Aorta (tissue), 5 donors: ENCODE measurements at regions not wholly inside any gene's neighbourhood (a gene's known extent, or its start where the extent isn't known, plus 50 kb on each side); places are given as distances from the start of the nearest gene placed in this dataset.

Experiments
- ATAC-seq: fragments of 200-7000 bp; cut with Tn5 transposase; one replicate; pipeline ENCODE4 v1.9.1; 2022; ENCODE audit warnings: moderate library complexity; ENCODE audit not compliant: low FRiP score
- DNase-seq, 2 donors: peaks; one replicate each; pipeline ENCODE4 v3.0.0-alpha.2; 2020
- H3K27ac ChIP-seq, 2 donors: one replicate each; pipeline ENCODE4 v1.5.1; 2013; ENCODE audit warnings: low read length in 2 of 2, mild to moderate bottlenecking in 2 of 2, moderate library complexity in 2 of 2, control low read depth in 1 of 2, inconsistent platforms in 1 of 2, low read depth in 1 of 2
- H3K27me3 ChIP-seq, 2 donors: one replicate each; pipeline ENCODE4 v1.6.1; 2013; ENCODE audit warnings: control low read depth in 1 of 2, low read length in 1 of 2, mild to moderate bottlenecking in 1 of 2, moderate library complexity in 1 of 2; ENCODE audit not compliant: insufficient read depth in 2 of 2, control insufficient read depth in 1 of 2
- H3K36me3 ChIP-seq, 2 donors: one replicate each; pipeline ENCODE4 v1.6.1; 2013; ENCODE audit warnings: control low read depth in 1 of 2, low read length in 1 of 2, mild to moderate bottlenecking in 1 of 2; ENCODE audit not compliant: insufficient read depth in 2 of 2, control insufficient read depth in 1 of 2
- H3K4me1 ChIP-seq, 2 donors: one replicate each; pipeline ENCODE4 v1.6.1; 2013; ENCODE audit warnings: low read length in 2 of 2, control low read depth in 1 of 2, mild to moderate bottlenecking in 1 of 2, moderate library complexity in 1 of 2; ENCODE audit not compliant: insufficient read depth in 2 of 2, control insufficient read depth in 1 of 2
- H3K4me3 ChIP-seq, 2 donors: one replicate each; pipeline ENCODE4 v1.5.1; 2013; ENCODE audit warnings: low read length in 2 of 2, control low read depth in 1 of 2, mild to moderate bottlenecking in 1 of 2
- H3K9me3 ChIP-seq: one replicate; pipeline ENCODE4 v1.6.1; 2013; ENCODE audit warnings: mild to moderate bottlenecking, low read length; ENCODE audit not compliant: control insufficient read depth
- WGBS, 2 donors: extraction: QIAGEN DNeasy Blood & Tissue Kit; methylation state at CpG; one replicate each; pipeline ENCODE4 v1.1.7; 2013; 5-methylcytosine and 5-hydroxymethylcytosine counted together
- intact Hi-C, 2 donors: fragments of 100-400 bp; cut with DNase I; formaldehyde crosslinking; loops; one replicate each; pipeline versions ENCODE4 v1.14.2 to v1.15.0; 2022
- donor health status: healthy with polysubstance abuse.
- donor health status: Bipolar disorder and iron deficiency.
- donor health status: DM: no; HTN: no; CAD: no.
- donor health status: DM: no; HTN: no; CAD: no.
- donor health status: DM: yes; HTN: yes; CAD: no.

DNA sequence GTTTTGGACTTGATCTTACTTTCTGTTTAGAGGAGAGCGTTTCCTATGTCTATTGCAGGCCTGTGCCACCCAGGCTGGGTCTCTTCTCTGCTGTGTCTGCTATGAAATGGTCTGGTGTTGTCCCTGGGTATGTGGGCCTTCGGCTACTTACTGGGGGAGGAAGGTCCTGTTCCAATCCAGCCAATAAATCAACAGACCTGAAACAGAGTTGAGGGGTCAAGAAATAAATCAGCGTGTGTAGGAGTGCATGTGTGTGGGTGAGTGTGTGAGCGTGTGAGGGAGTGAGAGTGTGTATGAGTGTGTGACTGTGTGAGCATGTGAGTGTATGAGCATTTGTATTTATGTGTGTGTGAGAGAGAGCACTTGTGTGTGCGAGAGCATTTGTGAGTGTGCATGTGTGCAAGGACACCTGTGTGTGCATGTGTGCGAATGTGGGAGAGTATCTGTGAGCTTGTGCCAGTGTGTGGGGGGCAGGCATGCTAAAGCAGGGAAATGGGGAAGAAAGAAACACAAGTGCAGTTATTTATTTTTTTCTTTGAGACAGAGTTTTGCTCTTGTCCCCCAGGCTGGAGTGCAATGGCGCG, 86.3 kb upstream of the PMEPA1 start:
- no peaks in the 10 kb centered on the region for H3K27me3 ChIP-seq
- DNase-seq: peak in 1 of 2 donors; percentile 9
- no peaks in the 10 kb centered on the region for H3K4me1 ChIP-seq
- 83 to 86% methylated on average over 8 of the region's 8 CpGs for WGBS, 2 donors
- no peaks in the 10 kb centered on the region for H3K9me3 ChIP-seq
- no peak overlapping the region for H3K4me3 ChIP-seq
- intact Hi-C loops: no loop called here
- no peak for ATAC-seq
- H3K27ac ChIP-seq: no peak overlapping the region
- no peaks in the 10 kb centered on the region for H3K36me3 ChIP-seq

- WGBS, 2 donors: 59 to 64% methylated on average over 6 of the region's 6 CpGs
- no peaks in the 10 kb centered on the region for H3K4me1 ChIP-seq
- H3K4me3 ChIP-seq: no peak overlapping the region
- no peak for ATAC-seq
- no peaks in the 10 kb centered on the region for H3K27me3 ChIP-seq
- DNase-seq: peak in 1 of 2 donors; percentile 45
- no peaks in the 10 kb centered on the region for H3K36me3 ChIP-seq
- intact Hi-C loops: no loop called here
- H3K27ac ChIP-seq: no peak overlapping the region
- no peaks in the 10 kb centered on the region for H3K9me3 ChIP-seq
Measured at GRCh38 chr20:57795342-57795697, 85.5 kb upstream of the PMEPA1 start.

GRCh38 chr20:57794600-57795341, 85.0 kb upstream of the PMEPA1 start:
- Histone ChIP-seq H3K27me3 (no peaks in the 10 kb centered on the region), H3K4me3 (no peak overlapping the region), H3K9me3 (no peaks in the 10 kb centered on the region), H3K4me1 (no peaks in the 10 kb centered on the region), H3K27ac (no peak overlapping the region), H3K36me3 (no peaks in the 10 kb centered on the region)
- intact Hi-C loops: no loop called here
- peak in 1 of 2 donors; percentile 47 for DNase-seq
- 90 to 92% methylated on average over 21 of the region's 21 CpGs for WGBS, 2 donors
- no peak for ATAC-seq

- Histone ChIP-seq H3K9me3 (no peaks in the 10 kb centered on the region), H3K4me3 (no peak overlapping the region), H3K4me1 (no peaks in the 10 kb centered on the region), H3K36me3 (no peaks in the 10 kb centered on the region), H3K27me3 (no peaks in the 10 kb centered on the region), H3K27ac (no peak overlapping the region)
- no peak for DNase-seq
- intact Hi-C loops: no loop called here
- WGBS, 2 donors: 96 to 98% methylated on average over 7 of the region's 7 CpGs
- ATAC-seq: no peak
Measured at GRCh38 chr20:57794036-57794435, 84.2 kb upstream of the PMEPA1 start.

DNA sequence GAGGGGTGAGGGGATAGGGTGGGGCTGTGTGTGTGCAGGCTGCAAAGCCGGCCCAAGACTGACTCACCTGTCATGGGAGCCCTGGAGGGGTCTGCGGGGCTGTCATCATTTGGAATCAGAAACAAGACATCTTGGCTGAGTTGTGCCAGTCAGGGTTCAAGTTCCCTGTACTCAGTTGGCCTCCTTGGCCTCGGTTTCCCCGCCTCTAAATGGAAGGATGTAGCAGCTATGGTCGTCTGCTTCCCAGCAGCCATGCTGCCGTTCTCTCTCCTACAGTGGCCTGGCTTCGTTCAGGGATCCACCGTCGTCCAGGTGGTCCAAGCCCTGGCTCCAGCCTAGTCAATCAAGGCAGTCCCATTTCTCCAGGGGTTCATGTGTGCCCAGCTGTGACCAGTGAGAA, 83.6 kb upstream of the PMEPA1 start:
- Histone ChIP-seq H3K36me3 (no peaks in the 10 kb centered on the region), H3K9me3 (no peaks in the 10 kb centered on the region), H3K4me3 (no peak overlapping the region), H3K27me3 (no peaks in the 10 kb centered on the region), H3K27ac (no peak overlapping the region), H3K4me1 (no peaks in the 10 kb centered on the region)
- 96% methylated on average over 9 of the region's 9 CpGs for WGBS, 2 donors
- ATAC-seq (no peak), DNase-seq (peak in 1 of 2 donors; percentile 52)
- intact Hi-C loops: no loop called here

- no peak for ATAC-seq
- intact Hi-C loops: no loop called here
- Histone ChIP-seq H3K4me1 (no peaks in the 10 kb centered on the region), H3K27ac (no peak overlapping the region), H3K27me3 (no peaks in the 10 kb centered on the region), H3K36me3 (no peaks in the 10 kb centered on the region), H3K4me3 (no peak overlapping the region), H3K9me3 (no peaks in the 10 kb centered on the region)
- 88 to 91% methylated on average over 20 of the region's 20 CpGs for WGBS, 2 donors
- DNase-seq: peak in 1 of 2 donors; percentile 46
Measured at GRCh38 chr20:57792386-57793080, 82.7 kb upstream of the PMEPA1 start.

GRCh38 chr20:57791966-57792365, 82.2 kb upstream of the PMEPA1 start:
- Histone ChIP-seq H3K4me1 (no peaks in the 10 kb centered on the region), H3K27ac (no peak overlapping the region), H3K36me3 (no peaks in the 10 kb centered on the region), H3K9me3 (no peaks in the 10 kb centered on the region), H3K4me3 (no peak overlapping the region), H3K27me3 (no peaks in the 10 kb centered on the region)
- DNase-seq (peak in 1 of 2 donors; percentile 56), ATAC-seq (no peak)
- intact Hi-C loops: no loop called here
- 65 to 74% methylated on average over 8 of the region's 8 CpGs for WGBS, 2 donors

- H3K36me3 ChIP-seq: no peaks in the 10 kb centered on the region
- no peaks in the 10 kb centered on the region for H3K9me3 ChIP-seq
- intact Hi-C loops: no loop called here
- ATAC-seq (no peak), DNase-seq (peak in 1 of 2 donors; percentile 28)
- H3K27me3 ChIP-seq: no peaks in the 10 kb centered on the region
- H3K4me1 ChIP-seq: no peaks in the 10 kb centered on the region
- H3K4me3 ChIP-seq: no peak overlapping the region
- 92 to 94% methylated on average over 15 of the region's 15 CpGs for WGBS, 2 donors
- no peak overlapping the region for H3K27ac ChIP-seq
Measured at GRCh38 chr20:57791178-57791962, 81.6 kb upstream of the PMEPA1 start.
